Neural crest cell (in vitro differentiated cells): ENCODE measurements at regions not wholly inside any gene's neighbourhood (a gene's known extent, or its start where the extent isn't known, plus 50 kb on each side); places are given as distances from the start of the nearest gene placed in this dataset.

Source experiments
- DNase-seq: peaks from one replicate; pipeline ENCODE4 v3.0.0; 2021; ENCODE audit warnings: low read depth, mixed read lengths, low spot score
- H3K27ac Mint-ChIP-seq: one replicate; pipeline ENCODE4 v1.8.0; 2021; ENCODE audit warnings: mild to moderate bottlenecking, mixed read lengths; ENCODE audit not compliant: unreplicated experiment
- H3K27me3 Mint-ChIP-seq: 2 replicates; pipeline ENCODE4 v1.8.0; 2021; ENCODE audit warnings: low read depth, mild to moderate bottlenecking, mixed read lengths
- H3K36me3 Mint-ChIP-seq: 2 replicates; pipeline ENCODE4 v1.8.0; 2021; ENCODE audit warnings: low read depth, mild to moderate bottlenecking, mixed read lengths
- H3K4me1 Mint-ChIP-seq: 2 replicates; pipeline ENCODE4 v1.8.0; 2021; ENCODE audit warnings: mixed read lengths
- H3K4me3 Mint-ChIP-seq: one replicate; pipeline ENCODE4 v1.8.0; 2021; ENCODE audit warnings: mild to moderate bottlenecking, mixed read lengths
- H3K9me3 Mint-ChIP-seq: 2 replicates; pipeline ENCODE4 v1.8.0; 2021; ENCODE audit warnings: mixed read lengths
- TF ChIP-seq, protein P1 (sequence below): fragments of 200-600 bp; sonication (generic); conservative IDR thresholded peaks from 2 replicates; pipeline ENCODE4 v1.5.0; 2021; ENCODE audit warnings: antibody characterized with exemption, mild to moderate bottlenecking

DNA sequence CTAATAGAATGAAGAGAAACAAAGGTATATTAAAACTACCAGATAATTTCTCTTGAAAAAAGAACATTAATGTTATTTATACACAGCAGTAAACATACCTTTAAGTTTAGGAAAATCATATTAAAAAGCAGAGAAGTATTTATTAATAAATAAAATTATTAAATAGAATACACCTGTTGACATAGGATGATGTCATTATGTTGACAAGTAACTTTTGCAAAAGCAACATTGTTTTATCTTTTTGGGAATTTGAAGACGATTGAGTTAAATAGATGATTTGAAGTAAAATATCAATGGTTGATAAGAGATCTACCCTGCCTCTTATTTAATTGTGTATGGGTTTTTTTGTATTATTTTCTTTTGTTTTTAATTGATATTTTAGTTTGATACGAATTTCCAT lies 711.1 kb upstream of the NUDT12 start:
- Mint-ChIP-seq H3K4me1 (no peaks in the 10 kb centered on the region), H3K36me3 (no peaks in the 10 kb centered on the region), H3K27ac (no peak overlapping the region), H3K27me3 (no peaks in the 10 kb centered on the region), H3K4me3 (no peak overlapping the region), H3K9me3 (no peaks in the 10 kb centered on the region)
- TF ChIP-seq, protein P1, sequence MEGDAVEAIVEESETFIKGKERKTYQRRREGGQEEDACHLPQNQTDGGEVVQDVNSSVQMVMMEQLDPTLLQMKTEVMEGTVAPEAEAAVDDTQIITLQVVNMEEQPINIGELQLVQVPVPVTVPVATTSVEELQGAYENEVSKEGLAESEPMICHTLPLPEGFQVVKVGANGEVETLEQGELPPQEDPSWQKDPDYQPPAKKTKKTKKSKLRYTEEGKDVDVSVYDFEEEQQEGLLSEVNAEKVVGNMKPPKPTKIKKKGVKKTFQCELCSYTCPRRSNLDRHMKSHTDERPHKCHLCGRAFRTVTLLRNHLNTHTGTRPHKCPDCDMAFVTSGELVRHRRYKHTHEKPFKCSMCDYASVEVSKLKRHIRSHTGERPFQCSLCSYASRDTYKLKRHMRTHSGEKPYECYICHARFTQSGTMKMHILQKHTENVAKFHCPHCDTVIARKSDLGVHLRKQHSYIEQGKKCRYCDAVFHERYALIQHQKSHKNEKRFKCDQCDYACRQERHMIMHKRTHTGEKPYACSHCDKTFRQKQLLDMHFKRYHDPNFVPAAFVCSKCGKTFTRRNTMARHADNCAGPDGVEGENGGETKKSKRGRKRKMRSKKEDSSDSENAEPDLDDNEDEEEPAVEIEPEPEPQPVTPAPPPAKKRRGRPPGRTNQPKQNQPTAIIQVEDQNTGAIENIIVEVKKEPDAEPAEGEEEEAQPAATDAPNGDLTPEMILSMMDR: no peak
- no peak for DNase-seq

DNA sequence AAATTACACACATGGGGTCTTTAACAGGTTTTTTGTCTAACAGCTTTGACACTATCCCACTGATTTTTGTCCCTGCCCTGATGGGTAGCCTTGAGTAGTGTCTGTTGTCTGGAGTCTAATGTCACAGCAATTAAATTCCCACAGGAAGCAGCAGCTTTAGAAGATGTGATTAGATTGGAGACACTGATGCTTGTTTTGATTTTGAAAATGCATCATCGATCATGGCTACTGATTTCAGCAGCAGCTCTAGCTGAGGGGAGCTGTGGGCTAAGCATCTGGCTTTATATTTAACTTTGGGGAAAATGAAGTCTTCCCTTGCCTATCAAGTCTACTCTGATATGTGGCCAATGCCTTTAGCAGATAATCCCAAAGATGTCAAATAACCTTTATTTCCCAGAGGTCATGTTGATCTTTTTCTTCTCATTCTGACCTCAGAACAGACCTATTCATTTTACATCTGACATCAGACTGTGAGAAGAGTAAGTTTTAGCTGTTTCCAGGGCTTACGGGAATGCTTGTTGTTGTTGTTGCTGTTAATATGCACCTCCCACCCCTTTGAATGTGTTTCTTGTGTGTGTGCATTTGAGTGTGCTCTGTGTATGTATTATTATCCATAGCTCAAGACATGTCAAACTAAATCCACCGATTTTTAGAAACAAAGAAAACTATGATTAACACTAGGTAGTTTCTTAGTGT lies 704.9 kb upstream of the NUDT12 start:
- no peak overlapping the region for H3K4me3 Mint-ChIP-seq
- no peaks in the 10 kb centered on the region for H3K27me3 Mint-ChIP-seq
- TF ChIP-seq, protein P1: no peak
- H3K36me3 Mint-ChIP-seq: no peaks in the 10 kb centered on the region
- H3K4me1 Mint-ChIP-seq: peaks cover 27% of the 10 kb centered on the region
- DNase-seq: no peak
- H3K9me3 Mint-ChIP-seq: no peaks in the 10 kb centered on the region
- no peak overlapping the region for H3K27ac Mint-ChIP-seq

DNA sequence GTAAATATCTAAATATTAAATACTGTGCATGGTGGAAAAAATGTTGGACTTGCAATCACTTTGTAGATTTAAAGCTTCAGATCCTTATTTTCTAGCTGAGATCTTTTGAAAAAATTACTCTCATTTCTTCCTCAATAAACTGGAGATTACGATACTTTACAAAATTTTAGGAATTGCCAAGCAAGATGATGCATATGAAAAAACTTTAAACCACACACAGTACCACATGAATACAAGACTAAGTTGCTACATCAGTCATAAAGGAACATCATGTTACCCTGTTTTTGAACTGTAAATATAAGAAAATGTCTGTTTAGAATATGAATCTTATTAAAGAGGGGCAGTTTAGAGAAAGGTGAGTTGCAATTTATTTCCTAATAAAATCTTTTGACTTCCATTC lies 703.6 kb upstream of the NUDT12 start:
- no peak overlapping the region for H3K4me3 Mint-ChIP-seq
- H3K27me3 Mint-ChIP-seq: no peaks in the 10 kb centered on the region
- no peak overlapping the region for H3K27ac Mint-ChIP-seq
- TF ChIP-seq, protein P1: no peak
- H3K4me1 Mint-ChIP-seq: peaks cover 27% of the 10 kb centered on the region
- DNase-seq: no peak
- H3K36me3 Mint-ChIP-seq: no peaks in the 10 kb centered on the region
- no peaks in the 10 kb centered on the region for H3K9me3 Mint-ChIP-seq

DNA sequence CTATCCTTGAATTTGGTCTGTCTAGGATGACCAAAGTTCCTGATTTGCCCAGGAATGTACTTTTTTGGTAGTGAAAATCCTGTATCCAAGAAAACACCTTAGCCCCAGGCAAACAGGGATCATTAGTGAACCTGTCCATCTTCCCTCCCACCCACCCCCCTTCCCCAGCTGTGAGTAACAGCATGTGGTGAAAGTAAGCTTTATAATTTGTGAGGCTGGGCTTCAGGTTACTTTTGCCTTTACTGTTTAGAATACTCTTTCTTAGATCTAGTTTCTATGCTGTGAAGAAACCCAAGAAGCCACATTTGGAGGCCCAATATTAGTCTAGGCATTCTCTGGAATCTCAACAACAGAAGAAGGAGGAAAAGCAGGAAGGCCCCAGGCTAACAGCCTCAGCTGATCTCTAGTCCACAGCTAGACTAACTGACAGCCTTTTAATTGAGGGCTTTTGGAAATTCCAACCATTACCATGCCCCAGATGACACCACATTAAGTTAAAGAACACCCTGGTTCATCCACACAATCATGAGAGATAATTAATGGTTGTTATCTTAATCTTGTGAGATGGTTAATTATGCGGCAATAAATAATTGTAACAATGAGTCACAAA lies 703.0 kb upstream of the NUDT12 start:
- H3K4me3 Mint-ChIP-seq: no peak overlapping the region
- H3K27me3 Mint-ChIP-seq: no peaks in the 10 kb centered on the region
- TF ChIP-seq, protein P1: no peak
- H3K4me1 Mint-ChIP-seq: peaks cover 27% of the 10 kb centered on the region
- H3K27ac Mint-ChIP-seq: no peak overlapping the region
- H3K36me3 Mint-ChIP-seq: no peaks in the 10 kb centered on the region
- DNase-seq: no peak
- no peaks in the 10 kb centered on the region for H3K9me3 Mint-ChIP-seq

DNA sequence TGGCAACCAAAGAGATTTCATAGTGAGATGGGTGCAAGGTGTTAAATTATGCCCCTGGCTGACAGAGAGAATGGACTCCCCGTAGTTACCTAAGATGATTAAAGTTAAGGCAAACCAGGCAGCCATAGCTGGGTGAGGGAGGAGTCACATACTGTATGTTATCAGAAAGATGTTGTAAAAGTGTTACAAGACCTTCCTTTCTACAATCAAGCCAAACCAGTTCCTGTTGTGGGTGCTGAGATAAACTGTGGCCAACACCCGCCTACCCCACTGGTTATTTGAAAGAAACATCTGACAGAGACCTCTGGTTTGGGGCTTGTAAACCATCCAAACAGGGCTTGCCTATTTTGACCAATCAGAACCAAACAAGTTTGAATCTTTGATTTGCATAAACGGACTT lies 684.7 kb upstream of the NUDT12 start:
- no peak for DNase-seq
- Mint-ChIP-seq H3K27me3 (no peaks in the 10 kb centered on the region), H3K36me3 (no peaks in the 10 kb centered on the region), H3K4me1 (no peaks in the 10 kb centered on the region), H3K9me3 (peaks cover 3% of the 10 kb centered on the region), H3K27ac (no peak overlapping the region), H3K4me3 (no peak overlapping the region)
- TF ChIP-seq, protein P1: no peak
